ENCODE measurements at regions not wholly inside any gene's neighbourhood (a gene's known extent, or its start where the extent isn't known, plus 50 kb on each side); places are given as distances from the start of the nearest gene placed in this dataset.

GRCh38 chr9:11805969-11806368, 887.2 kb upstream of the TYRP1 start:
- H3K27ac ChIP-seq = no peak overlapping the region
- 5% methylated on average over 5 of the region's 5 CpGs for WGBS (ENCODE audit: missing lambda C conversion rate)
- FAIRE-seq (no peak), DNase-seq (ENCODE audit: low read depth in 1 of 2, low spot score in 1 of 2) (no peak), ATAC-seq (no peak)
- ChIA-PET CTCF (no interaction called here), POLR2A (no interaction called here)
- H3K4me3 ChIP-seq = no peak overlapping the region
- no peaks in the 10 kb centered on the region for H3K4me1 ChIP-seq
- TF ChIP-seq ZFP36 (IDR thresholded peaks at IDR 0.05; ENCODE audit: borderline replicate concordance, partially characterized antibody) (no peak), USF2 (IDR thresholded peaks at IDR 0.05) (no peak), SREBF2 (IDR thresholded peaks at IDR 0.05) (no peak), RFX5 (IDR thresholded peaks at IDR 0.05) (no peak), HOXA7 (CRISPR knock-in tag; IDR thresholded peaks at IDR 0.05) (no peak), HOXB5 (CRISPR knock-in tag; IDR thresholded peaks at IDR 0.05) (no peak), PHF8 (IDR thresholded peaks at IDR 0.05; ENCODE audit: borderline replicate concordance, low read depth) (no peak), CBX8 (IDR thresholded peaks at IDR 0.05) (no peak), GATA3 (IDR thresholded peaks at IDR 0.05; ENCODE audit: borderline replicate concordance) (no peak), FOSB (CRISPR knock-in tag; IDR thresholded peaks at IDR 0.05) (no peak), POLR2AphosphoS2 (conservative IDR thresholded peaks at IDR 0.05; ENCODE audit: low read length) (no peak), EHF (CRISPR knock-in tag; IDR thresholded peaks at IDR 0.05) (no peak), FOXS1 (CRISPR knock-in tag; IDR thresholded peaks at IDR 0.05) (no peak), POLR2A (IDR thresholded peaks at IDR 0.05; ENCODE audit: low read length) (no peak), NR3C1 (IDR thresholded peaks at IDR 0.05) (no peak), NPAS2 (CRISPR knock-in tag; IDR thresholded peaks at IDR 0.05; ENCODE audit: borderline replicate concordance) (no peak)
- H3K4me2 ChIP-seq = no peak overlapping the region
- H3K9me3 ChIP-seq = peaks cover 3% of the 10 kb centered on the region; the same call in 1 of the 3 replicates

GRCh38 chr9:11821306-11821975, 871.7 kb upstream of the TYRP1 start:
- FAIRE-seq = no peak
- DNase-seq (ENCODE audit: low read depth in 1 of 2, low spot score in 1 of 2) = no peak
- H3K4me1 ChIP-seq = no peaks in the 10 kb centered on the region
- no peak overlapping the region for H3K27ac ChIP-seq
- 21% methylated on average over 7 of the region's 7 CpGs for WGBS (ENCODE audit: missing lambda C conversion rate)
- H3K4me3 ChIP-seq = no peak overlapping the region
- no peaks in the 10 kb centered on the region; the same call in 2 of the 3 replicates for H3K9me3 ChIP-seq
- CTCF ChIA-PET = interaction anchor here (0.6 kb wide), 1 partner anchor 54 kb away, joined by 4 read pairs; no protein-coding TSS in a partner anchor
- no peak for ATAC-seq
- POLR2A ChIA-PET = no interaction called here
- H3K4me2 ChIP-seq = no peak overlapping the region
- TF ChIP-seq HDAC2 (IDR thresholded peaks at IDR 0.05) (no peak), CBX2 (IDR thresholded peaks at IDR 0.05; ENCODE audit: borderline replicate concordance, low read depth) (no peak), NPAS2 (CRISPR knock-in tag; IDR thresholded peaks at IDR 0.05; ENCODE audit: borderline replicate concordance) (no peak), KDM5A (IDR thresholded peaks at IDR 0.05) (no peak), ELK1 (IDR thresholded peaks at IDR 0.05; ENCODE audit: low read depth, low read length) (no peak), E2F6 (IDR thresholded peaks at IDR 0.05; ENCODE audit: borderline replicate concordance, low read depth) (no peak), ZNF302 (CRISPR knock-in tag; IDR thresholded peaks at IDR 0.05) (no peak), TFCP2L1 (CRISPR knock-in tag; IDR thresholded peaks at IDR 0.05) (no peak)

- Histone ChIP-seq H3K4me3 (no peak overlapping the region), H3K4me2 (no peak overlapping the region), H3K4me1 (no peaks in the 10 kb centered on the region), H3K27ac (no peak overlapping the region), H3K9me3 (no peaks in the 10 kb centered on the region)
- ATAC-seq (no peak), DNase-seq (ENCODE audit: low read depth in 1 of 2, low spot score in 1 of 2) (no peak), FAIRE-seq (no peak)
- CTCF ChIA-PET = no interaction called here
- POLR2A ChIA-PET = no interaction called here
- 70% methylated on average over 3 of the region's 3 CpGs for WGBS (ENCODE audit: missing lambda C conversion rate)
- TF ChIP-seq HOXB5 (CRISPR knock-in tag; IDR thresholded peaks at IDR 0.05) (no peak), CHD2 (IDR thresholded peaks at IDR 0.05; ENCODE audit: low read length, partially characterized antibody) (no peak), MAX (IDR thresholded peaks at IDR 0.05) (no peak), HEYL (CRISPR knock-in tag; IDR thresholded peaks at IDR 0.05) (no peak), ELK1 (IDR thresholded peaks at IDR 0.05; ENCODE audit: low read depth, low read length) (no peak), E2F6 (IDR thresholded peaks at IDR 0.05; ENCODE audit: borderline replicate concordance, low read depth) (no peak), NPAS2 (CRISPR knock-in tag; IDR thresholded peaks at IDR 0.05; ENCODE audit: borderline replicate concordance) (no peak), ZFP36 (IDR thresholded peaks at IDR 0.05; ENCODE audit: borderline replicate concordance, partially characterized antibody) (no peak), TFCP2L1 (CRISPR knock-in tag; IDR thresholded peaks at IDR 0.05) (no peak), MAZ (IDR thresholded peaks at IDR 0.05; ENCODE audit: borderline replicate concordance, low read depth, low read length) (no peak), FOSL2 (IDR thresholded peaks at IDR 0.05) (no peak), FOSL2 (CRISPR knock-in tag; IDR thresholded peaks at IDR 0.05) (no peak)
Observed at GRCh38 chr9:11828201-11828600, 865.0 kb upstream of the TYRP1 start.

All from A549 (cell line).